GM18520 (cell line): ENCODE measurements at regions not wholly inside any gene's neighbourhood (a gene's known extent, or its start where the extent isn't known, plus 50 kb on each side); places are given as distances from the start of the nearest gene placed in this dataset.
"Not testable (repeated sequence)": the region's sequence is repeated elsewhere in the genome, so short reads cannot be mapped to it uniquely, and the experiment has no call there.

Source experiments
- ATAC-seq: cut with Tn5 transposase; IDR thresholded peaks from one replicate; pipeline ENCODE4 v1.9.1; 2021; ENCODE audit not compliant: unreplicated experiment

DNA sequence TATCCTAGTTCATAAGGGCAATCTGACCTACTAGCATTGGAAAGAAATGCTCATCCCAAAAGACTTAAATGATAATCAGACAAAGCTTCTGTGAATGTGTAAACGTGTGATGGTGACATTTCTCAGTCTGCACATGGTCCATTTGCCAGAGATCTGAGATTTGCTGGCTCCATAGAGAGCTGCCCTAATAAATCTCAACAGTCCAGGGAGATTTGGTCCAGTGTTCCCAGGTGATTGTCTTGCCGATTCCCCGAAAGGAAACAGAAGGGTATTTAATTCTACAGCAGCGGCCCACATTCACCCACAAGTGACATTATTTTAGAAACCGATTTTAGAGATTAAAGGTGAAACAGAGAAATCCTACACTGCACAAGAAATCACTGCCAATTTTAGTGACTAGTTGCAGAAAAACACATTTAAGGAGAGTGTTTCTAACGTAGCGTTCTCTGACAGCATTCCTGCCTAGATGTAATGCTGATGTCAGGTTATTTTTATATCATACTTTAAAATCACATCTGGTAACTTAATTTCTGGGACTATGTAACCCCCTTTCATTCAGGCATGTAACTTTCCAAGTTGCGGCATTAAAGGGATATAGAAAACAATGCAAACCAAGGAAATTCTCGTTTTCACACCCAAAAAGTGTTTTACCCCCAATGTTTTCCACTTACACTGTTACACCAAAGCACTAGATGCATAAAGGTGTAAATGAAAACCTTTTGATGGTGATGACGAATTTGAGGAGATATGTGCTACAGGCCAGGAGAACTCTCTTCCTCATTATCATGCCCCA lies 231.9 kb upstream of the FN1 start:
- no peak for ATAC-seq

DNA sequence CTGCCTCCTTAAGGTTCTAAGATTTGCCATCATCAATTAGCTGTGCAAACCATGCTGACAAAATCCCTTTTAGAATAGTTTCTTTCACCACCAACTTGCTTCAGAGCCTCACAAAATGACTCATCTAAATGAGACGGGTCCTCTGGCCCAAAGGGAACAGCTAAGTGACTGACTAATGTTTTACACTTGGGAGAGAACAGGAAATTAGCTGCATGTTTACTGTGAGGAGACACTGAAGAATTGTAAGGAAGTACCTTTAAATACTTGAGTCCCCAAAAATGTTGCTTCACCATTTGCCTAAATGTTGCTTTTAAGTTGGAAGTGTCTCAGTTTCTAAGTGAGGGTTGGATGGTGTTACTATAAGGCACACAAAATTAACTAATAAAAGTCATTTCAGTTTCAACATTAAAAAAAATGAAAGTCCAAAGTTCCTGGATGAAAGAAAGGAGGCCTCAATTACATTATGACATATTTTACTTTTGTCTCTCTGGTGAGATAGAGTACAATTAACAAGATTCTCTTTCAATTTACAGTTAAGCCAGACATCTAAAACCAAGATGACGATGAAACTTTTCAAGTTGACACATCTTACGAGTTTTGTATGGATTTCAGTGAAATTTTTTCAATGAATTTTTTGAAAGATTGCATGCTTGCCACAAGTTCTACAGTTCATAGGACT lies 229.1 kb upstream of the FN1 start:
- ATAC-seq: peak; percentile 71

DNA sequence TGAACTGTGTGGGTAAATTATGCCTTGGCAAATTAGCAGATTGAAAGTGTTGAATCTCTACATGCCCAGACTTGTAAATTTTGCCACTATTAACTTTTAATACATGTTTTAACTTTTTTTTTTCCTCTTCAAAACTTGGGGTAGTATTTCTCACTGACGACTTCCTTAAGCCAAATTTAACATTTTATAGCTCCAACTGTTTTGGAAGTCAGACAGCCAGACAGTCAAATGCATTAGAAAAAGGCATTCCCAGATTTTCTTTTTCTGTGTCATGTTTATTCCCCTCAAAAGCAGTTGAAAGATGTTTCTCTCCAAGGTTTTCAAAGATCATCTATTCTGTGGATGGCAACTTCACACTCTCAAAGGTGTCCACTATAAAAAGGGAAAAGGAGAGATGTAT lies 226.8 kb upstream of the FN1 start:
- ATAC-seq: no peak

DNA sequence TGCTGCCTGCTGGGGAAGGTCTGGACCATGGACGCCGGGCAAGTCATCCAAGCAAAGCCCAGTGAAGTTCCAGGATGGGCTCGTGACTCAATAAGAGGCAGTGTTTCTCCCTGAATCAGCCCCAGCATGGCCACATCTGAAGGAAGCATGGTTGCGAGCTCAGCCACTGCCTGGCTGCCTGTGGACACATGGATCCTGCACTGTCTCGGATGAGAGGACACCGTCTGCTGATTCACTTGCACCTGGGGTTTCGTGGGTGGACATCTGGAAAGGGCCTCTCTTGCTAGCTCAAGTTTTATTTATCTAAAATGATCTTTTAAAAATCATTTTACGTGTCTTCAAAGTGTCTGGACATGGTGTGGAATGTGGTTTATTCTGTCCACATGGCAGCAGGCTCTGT lies 224.8 kb upstream of the FN1 start:
- no peak for ATAC-seq

DNA sequence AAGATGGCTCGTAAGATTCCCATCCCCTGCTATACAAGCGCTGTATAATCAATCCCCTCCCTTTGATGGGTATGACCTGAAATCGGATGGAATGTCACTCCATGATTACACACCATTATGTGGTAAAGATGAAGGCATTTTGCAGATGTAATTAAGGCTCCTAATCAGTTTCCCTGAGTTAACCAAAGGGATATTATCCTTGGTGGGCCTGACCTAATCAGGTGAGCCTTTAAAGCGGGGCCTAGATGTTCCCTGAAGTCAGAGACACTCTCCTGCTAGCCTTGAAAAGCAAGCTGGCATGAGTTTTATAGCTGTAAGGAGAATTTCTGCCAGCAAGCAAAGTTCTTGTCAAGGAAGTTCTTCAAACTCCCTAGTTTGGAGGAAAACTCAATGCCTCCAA lies 223.8 kb upstream of the FN1 start:
- ATAC-seq: no peak

DNA sequence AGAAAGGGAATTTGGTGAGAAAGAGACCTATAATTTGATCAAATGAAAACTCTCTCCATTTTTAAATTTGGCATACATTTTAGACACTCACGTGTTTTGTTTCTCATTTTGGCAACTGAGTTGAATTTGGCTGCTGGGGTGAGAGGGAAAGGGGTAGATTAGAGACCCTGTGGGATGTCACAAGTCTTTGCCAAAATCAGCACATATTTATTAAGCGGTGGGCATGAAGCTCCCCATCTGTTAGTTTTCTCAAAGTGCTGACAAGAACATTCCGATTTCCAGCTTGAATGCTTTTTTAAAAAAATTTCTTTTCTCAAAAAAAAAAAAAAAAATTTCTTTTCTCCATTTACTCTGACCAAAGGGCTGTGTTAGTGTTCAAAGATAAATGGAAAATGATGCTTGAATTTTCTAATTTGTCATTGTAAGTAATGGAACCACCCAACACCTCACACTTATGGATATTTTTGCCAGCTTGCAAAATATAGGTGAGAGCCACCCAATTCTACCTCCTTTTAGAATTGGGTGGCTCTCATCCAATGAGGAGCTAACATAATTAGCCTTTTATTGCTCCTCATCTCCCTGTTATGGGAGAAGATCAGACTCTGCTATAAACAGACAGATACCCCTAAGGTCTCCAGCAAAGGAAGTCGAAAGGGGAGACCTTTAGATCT lies 222.9 kb upstream of the FN1 start:
- ATAC-seq: no peak

DNA sequence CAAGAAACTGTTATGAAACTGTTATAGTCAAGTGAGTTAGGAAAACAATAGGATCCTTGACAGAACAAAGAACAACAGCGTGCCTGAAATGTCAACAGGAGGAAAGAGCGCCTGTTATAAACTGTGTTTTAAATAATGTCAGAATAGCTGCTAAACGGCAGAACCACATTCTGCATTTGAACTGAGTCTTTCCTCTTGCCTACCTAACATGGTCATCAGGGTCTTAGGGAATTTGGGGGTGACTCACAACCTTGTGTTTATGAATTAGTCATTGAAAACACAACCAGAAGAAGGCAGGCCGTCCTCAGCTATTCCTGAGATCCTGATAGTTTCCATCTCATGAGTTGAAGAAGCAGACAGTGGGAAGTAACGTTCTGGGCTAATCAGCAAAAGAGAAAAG lies 222.0 kb upstream of the FN1 start:
- ATAC-seq: no peak

DNA sequence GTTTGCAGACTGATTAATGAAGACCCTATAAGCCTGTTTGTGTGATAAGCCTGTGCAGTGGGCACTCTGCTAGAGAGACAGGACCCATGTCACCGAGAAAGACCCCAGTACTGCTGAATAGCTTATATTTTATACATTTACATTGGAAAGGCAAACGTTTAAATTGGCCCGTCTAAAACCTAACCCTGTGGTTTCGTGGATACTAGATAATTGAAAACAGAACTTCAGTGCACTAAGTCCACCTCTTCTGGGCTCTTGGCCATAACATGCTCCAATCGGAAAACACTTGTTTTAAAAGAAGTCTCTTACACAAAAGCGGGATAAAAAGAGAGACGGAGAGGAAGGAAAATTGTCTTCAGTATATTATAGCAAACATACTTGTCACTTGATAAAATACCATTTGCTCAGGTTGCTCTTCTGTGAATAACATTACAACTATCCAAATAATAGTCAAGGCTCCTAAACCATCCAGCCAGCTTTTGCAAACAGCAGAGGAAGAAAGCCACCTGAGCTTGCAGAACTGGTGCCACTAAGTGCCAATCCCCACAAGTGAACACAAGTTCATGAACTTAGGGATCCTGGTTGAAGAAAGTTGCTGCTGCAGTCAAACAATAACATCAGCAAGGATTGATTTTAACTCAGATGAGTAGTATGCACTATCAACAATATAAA lies 218.4 kb upstream of the FN1 start:
- ATAC-seq: no peak

DNA sequence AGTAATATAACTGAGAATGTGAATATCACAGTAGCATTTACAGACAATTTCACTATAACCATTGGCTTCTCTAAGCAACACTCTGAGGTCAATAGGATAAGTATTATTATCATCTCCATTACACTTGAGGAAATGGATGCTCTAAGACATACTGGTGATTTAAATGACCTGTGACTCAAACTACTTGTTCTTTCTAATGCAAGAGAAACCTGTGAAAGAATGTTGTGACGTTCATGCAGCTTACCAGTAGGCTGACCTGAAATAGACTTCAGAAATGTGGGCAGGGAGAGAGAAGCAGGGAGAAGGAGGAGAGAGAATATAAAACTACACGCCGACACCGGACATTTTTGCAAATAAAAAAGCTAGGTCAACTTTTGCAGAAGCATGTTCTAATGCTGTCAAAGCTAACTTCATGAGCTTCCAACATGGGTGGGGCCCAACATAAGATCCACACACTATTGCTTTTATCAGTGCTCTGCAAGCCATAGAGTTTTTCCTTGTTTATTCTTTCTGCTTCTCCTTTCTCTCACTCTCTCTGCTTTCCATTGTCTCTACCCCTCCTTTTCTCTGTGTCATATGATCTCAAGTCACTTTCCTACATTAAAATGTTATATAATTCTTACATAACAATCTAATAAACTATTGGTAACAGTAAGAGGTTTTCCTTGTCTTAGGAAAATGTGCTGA lies 217.6 kb upstream of the FN1 start:
- ATAC-seq: no peak

DNA sequence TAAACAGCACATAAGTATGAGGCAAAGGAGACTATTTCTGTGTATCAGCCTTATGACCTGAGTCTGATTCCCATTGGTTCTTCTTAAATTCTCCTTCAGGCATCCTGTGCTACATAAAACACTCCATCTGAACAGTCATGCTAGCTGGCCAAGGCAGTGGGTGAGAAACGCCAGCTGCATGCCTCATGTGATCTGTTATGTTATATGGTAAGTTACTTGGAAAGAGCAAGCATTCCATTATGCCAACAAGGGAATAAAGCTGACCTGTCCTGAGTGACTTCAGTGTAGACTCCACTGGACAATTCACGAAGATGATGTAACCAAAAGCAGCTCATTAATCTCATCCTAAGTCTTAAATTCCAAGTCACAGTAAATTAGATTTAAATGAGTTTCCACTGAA lies 216.5 kb upstream of the FN1 start:
- no peak for ATAC-seq

DNA sequence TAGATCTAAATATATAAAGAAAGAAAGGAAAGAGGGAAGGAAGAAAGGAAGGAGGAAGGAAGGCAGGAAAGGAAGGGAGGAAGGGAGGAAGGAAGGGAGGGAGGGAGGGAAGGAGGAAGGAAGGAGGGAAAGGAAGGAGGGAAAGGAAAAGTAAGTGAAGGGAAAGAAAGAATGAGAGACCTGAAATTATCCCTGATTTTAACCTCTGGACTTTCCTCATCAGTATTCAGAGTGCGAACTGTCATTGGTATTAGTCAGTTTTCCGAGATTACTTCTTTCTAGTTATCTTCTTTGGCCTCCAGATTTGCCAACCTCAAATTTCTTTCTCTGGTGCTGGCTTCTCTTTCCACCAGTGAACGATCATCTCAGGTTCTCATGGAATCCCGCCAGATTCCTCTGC lies 215.5 kb upstream of the FN1 start:
- no peak for ATAC-seq

DNA sequence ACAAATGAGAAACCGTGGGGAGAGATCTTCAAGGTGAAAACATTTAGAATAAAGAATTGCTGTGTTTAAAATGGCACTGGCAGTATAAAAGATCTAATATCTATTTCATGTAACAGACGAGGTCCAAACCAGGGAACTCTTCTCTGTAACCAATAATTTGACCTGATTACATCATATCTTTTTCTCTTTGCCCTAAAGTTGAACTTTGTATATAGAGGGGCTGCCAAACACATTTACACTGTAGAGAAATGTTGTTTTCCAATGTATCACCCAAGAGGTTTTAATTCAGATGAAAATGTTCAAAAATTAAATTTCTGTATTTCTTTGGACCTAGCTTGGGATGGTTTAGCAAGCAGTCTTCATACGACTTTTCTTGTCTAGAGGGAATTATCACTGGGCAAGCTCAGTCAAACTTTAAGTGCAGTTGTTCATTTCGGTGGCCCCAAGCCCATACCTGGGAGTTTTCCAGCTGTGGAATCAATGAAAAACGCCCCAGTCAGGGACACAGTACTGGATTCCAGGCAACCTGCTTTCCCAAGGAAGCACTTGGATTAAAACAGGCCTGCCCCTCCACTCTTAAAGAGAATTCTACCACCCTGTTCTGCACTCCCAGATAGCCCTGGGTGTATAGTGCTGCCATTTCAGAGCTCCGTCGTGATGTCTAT lies 208.5 kb upstream of the FN1 start:
- ATAC-seq: no peak

DNA sequence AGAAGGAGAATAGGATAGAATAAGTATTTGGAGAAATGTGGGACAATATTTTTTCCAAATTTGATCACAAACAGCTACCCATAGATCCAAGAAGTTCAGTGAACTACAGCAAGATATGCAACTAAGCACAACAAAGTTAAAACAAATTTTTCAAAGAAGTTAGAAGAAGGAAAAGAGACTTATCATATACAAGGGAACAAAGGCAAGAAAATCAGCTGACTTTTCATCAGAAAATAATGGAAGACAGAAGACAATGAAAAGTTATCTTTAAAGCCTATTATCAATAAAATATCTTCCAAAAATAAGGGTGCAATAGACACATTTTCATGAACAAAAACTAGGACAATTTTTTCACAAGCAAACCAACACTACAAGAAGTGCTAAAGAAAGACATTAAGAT lies 202.8 kb upstream of the FN1 start:
- no peak for ATAC-seq

DNA sequence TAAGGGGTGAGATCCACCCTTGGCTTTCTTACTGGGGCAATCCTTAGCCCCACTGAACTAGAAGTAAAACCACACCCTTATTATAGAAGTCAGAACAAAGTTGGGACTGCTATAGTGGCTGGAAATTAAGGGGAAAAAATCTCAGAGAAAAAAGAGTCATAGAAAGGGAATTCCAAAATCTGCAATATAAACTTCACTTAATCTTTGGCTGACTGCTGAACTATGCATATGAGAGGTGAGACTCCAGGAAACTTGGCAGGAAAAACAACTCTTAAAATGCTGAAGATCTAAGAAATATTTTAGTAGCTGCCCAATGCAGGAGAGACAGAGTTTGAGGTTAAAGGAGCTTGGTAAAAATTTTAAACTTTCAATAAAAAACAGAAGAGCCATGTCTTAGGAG lies 201.8 kb upstream of the FN1 start:
- ATAC-seq: no peak

DNA sequence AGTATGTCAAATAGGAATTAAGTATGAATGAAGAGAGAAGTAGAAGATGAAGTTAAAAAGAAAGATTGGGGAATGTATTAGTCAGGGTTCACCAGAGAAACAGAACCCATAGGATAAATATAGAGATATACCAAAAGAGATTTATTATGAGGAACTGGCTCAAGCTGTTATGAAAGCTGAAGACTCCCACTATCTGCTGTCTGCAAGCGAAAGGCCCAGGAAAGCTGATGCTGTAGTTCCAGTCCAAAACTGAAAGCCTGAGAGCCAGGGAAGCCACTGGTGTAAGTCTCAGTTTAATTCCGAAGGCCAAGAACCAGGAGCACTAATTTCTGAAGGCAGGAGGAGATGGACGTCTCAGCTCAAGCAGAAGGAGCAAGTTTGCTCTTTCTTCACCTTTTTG lies 200.9 kb upstream of the FN1 start:
- no peak for ATAC-seq

DNA sequence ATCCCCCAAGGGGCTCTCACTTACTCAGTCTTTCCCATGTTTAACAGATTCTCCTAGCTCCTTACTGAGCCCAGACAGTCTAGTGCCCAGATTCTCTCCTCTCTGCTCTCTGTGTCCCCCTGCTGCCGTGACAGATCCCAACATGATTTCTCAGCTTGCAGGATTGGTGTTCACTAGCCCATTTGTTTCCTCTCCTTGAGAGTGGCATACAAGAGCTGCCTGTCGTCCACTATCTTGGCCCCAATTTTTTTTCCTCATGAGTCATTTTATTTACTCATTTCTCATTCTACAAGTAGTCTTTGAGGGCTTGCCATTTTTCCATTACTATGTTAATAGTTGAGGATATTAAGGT lies 199.9 kb upstream of the FN1 start:
- ATAC-seq: no peak

DNA sequence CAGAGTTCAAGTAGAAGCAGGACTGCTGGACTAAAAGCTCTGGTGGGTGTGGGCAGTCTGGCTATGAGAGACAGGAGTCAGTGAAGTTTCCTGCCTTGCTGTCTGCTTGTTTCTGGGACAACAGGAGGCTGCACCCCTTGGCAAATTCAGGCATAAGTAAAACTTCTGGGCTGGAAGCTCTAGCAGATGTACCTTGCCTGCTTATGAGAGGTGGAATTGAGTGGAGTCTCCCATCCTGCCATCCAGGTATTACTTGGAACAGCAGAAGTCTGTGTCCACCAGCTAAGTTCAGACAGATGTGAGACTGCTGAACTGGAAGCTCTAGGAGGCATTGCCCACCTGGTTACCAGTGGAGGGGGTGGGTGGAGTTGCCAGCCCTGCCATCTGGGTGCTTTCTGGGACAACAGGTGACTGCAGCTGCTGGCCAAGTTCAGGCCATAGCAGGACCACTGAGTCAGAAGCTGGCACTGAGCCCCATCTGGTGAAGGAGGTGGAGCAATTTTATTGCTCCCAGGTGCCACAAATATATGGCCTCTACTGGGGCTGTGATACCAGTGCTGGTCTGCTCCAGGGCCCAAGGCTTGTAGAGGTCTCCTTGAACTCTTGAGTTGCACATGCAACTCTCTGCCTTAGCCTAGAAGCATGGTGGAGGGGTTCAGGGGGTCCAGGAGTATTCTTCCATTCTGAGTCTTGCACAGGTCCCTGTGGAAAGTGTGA lies 199.4 kb upstream of the FN1 start:
- no peak for ATAC-seq

DNA sequence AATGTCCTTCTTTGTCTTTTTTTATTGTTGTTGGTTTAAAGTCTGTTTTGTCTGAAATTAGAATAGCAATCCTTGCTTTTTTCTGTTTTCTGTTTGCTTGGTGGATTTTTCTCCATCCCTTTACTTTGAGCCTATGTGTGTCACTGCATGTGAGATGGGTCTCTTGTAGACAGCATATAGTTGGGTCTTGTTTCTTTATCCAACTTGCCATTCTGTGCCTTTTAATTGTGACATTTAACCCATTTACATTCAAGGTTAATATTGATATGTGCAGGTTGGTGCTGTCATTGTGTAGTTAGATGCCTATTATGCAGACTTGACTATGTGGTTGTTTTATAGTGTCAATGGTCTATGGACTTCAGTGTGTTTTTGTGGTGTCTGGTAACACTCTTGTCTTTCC lies 197.5 kb upstream of the FN1 start:
- ATAC-seq: no peak

DNA sequence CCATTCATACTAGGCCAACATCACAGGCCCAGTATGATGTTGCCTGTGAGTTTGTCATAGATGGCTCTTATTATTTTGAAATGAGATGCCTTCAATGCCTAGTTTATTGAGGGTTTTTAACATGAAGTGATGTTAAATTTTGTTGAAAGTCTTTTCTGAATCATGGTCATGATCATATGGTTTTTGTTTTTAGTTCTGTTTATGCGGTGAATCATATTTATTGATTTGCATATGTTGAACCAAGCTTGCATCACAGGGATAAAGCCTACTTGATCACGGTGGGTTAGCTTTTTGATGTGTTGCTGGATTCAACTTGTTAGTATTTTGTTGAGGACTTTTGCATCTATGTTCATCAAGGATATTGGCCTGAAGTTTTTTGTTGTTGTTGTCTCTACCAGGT lies 195.8 kb upstream of the FN1 start:
- ATAC-seq: no peak

DNA sequence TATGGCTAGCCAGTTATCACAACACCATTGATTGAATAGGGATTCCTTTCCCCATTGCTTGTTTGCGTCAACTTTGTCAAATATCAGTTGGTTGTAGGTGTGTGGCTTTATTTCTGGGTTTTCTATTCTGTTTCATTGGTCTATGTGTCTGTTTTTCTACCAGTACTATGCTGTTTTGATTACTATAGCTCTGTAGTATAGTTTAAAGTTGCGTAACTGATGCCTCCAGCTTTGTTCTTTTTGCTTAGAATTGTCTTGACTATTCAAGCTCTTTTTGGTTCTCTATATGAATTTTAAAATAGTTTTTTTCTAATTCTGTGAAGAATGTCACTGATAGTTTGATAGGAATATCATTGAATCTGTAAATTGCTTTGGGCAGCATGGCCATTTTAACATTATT lies 194.9 kb upstream of the FN1 start:
- not testable (repeated sequence) for ATAC-seq
